Hepatocyte (in vitro differentiated cells): ENCODE measurements at regions not wholly inside any gene's neighbourhood (a gene's known extent, or its start where the extent isn't known, plus 50 kb on each side); places are given as distances from the start of the nearest gene placed in this dataset.

Source experiments
- DNase-seq: peaks from one replicate; pipeline ENCODE4 v3.0.0-alpha.2; 2016; ENCODE audit warnings: low spot score
- H2AFZ ChIP-seq: fragments of 200-600 bp; sonication (generic); 2 replicates; pipeline ENCODE4 v1.6.0; 2016; ENCODE audit warnings: antibody characterized with exemption, mild to moderate bottlenecking
- H3K27ac ChIP-seq: fragments of 200-600 bp; sonication (generic); 2 replicates; pipeline ENCODE4 v1.5.1; 2016; ENCODE audit warnings: mild to moderate bottlenecking
- H3K27me3 ChIP-seq: fragments of 200-600 bp; sonication (generic); 2 replicates; pipeline ENCODE4 v1.6.1; 2016
- H3K36me3 ChIP-seq: fragments of 200-600 bp; sonication (generic); replicated peaks from 2 replicates; pipeline ENCODE4 v1.5.1; 2016; ENCODE audit warnings: low read depth; ENCODE audit not compliant: insufficient read depth
- H3K4me1 ChIP-seq: fragments of 200-600 bp; sonication (generic); 2 replicates; pipeline ENCODE4 v1.5.1; 2016; ENCODE audit warnings: mild to moderate bottlenecking, moderate library complexity; ENCODE audit not compliant: insufficient read depth
- H3K4me2 ChIP-seq: fragments of 200-600 bp; sonication (generic); 2 replicates; pipeline ENCODE4 v1.6.0; 2016
- H3K4me3 ChIP-seq: fragments of 200-600 bp; sonication (generic); 2 replicates; pipeline ENCODE4 v1.5.1; 2016; ENCODE audit warnings: mild to moderate bottlenecking
- H3K79me2 ChIP-seq: fragments of 200-600 bp; sonication (generic); 2 replicates; pipeline ENCODE4 v1.6.0; 2017; ENCODE audit warnings: mild to moderate bottlenecking
- H3K9me2 ChIP-seq: fragments of 200-600 bp; sonication (generic); replicated peaks from 2 replicates; pipeline ENCODE4 v1.6.0; 2017; ENCODE audit warnings: mild to moderate bottlenecking; ENCODE audit not compliant: insufficient read depth
- H3K9me3 ChIP-seq: fragments of 200-600 bp; sonication (generic); 2 replicates; pipeline ENCODE4 v1.5.1; 2016; ENCODE audit warnings: low read depth, mild to moderate bottlenecking
- H4K20me1 ChIP-seq: fragments of 200-600 bp; sonication (generic); 2 replicates; pipeline ENCODE4 v1.6.0; 2016; ENCODE audit warnings: mild to moderate bottlenecking; ENCODE audit not compliant: insufficient read depth, poor library complexity, severe bottlenecking
- EZH2 ChIP-seq: fragments of 200-600 bp; sonication (generic); IDR thresholded peaks from 2 replicates; pipeline ENCODE4 v1.6.1; 2016; ENCODE audit warnings: antibody characterized with exemption, mild to moderate bottlenecking, borderline replicate concordance
- EZH2phosphoT487 ChIP-seq: fragments of 200-600 bp; sonication (generic); IDR thresholded peaks from one replicate; pipeline ENCODE4 v1.6.1; 2018; ENCODE audit warnings: antibody characterized with exemption, mild to moderate bottlenecking, low read depth, moderate library complexity; ENCODE audit not compliant: unreplicated experiment, severe bottlenecking
- WGBS: methylation state at CpG from one replicate; pipeline ENCODE4 v1.1.6; 2016; ENCODE audit warnings: low lambda C conversion rate; ENCODE audit errors: missing lambda C conversion rate; 5-methylcytosine and 5-hydroxymethylcytosine counted together
- TF ChIP-seq, protein P1 (sequence below): fragments of 200-600 bp; sonication (generic); IDR thresholded peaks from 2 replicates; pipeline ENCODE4 v1.5.1; 2016; ENCODE audit warnings: antibody characterized with exemption, mild to moderate bottlenecking; ENCODE audit not compliant: poor library complexity

DNA sequence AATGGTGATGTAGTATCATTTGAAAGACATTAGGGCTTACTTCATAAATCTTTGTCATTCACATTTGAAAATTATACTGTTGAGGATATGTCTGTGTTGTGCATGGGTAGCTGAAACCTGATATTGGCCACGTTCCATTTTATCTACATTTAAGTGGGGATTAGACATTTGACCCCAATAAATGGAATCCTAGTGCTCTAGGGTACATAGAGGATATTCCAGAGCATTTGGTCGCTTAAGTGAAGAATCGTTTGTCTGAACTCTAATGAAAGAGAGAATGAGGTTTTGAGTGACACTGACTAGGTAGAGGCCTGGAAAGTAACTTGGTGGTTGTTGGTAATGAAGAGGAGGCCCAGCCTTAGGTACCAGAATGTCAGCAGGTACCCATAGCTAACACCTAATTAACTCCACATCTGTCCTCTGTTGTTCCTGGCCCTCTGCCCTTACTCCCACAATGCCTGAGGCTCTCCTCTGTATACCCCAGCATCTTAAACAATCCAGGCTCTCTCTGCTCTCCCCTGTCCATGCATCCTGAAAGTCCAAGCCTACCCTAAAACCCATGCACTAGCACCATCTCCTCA is 299.5 kb upstream of the KLF3 start:
- 51% methylated on average over 3 of the region's 3 CpGs for WGBS
- DNase-seq, result no peak

DNA sequence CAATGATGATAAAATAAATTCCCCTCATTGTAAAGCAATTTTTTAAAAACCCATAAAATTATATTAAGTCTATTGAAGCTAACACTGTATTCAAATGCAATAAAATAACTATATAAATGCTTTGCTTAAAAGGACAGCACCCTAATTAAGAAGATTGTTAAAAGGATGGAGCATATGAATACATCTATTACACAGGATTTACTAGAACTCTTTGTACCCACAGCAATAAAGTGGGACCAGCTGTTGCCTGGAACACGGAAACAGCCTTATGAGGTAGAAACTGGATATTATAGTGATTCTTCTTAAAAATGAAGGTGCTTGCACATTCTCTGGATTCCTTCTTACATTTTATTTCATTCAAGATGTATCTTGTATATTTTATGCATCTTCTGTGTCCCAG is 298.7 kb upstream of the KLF3 start:
- Histone ChIP-seq H3K79me2 (no peaks in the 10 kb centered on the region), H3K36me3 (no peaks in the 10 kb centered on the region), H3K9me3 (no peaks in the 10 kb centered on the region), H3K27me3 (no peaks in the 10 kb centered on the region), H3K4me1 (peaks cover 13% of the 10 kb centered on the region), H3K4me2 (no peak overlapping the region), H4K20me1 (no peaks in the 10 kb centered on the region), H3K4me3 (no peak overlapping the region), H2AFZ (no peak overlapping the region), H3K9me2 (no peaks in the 10 kb centered on the region), H3K27ac (no peak overlapping the region)
- 57% methylated on average over 1 of the region's 1 CpG for WGBS
- TF ChIP-seq EZH2 (no peak), EZH2phosphoT487 (no peak)
- TF ChIP-seq, protein P1, sequence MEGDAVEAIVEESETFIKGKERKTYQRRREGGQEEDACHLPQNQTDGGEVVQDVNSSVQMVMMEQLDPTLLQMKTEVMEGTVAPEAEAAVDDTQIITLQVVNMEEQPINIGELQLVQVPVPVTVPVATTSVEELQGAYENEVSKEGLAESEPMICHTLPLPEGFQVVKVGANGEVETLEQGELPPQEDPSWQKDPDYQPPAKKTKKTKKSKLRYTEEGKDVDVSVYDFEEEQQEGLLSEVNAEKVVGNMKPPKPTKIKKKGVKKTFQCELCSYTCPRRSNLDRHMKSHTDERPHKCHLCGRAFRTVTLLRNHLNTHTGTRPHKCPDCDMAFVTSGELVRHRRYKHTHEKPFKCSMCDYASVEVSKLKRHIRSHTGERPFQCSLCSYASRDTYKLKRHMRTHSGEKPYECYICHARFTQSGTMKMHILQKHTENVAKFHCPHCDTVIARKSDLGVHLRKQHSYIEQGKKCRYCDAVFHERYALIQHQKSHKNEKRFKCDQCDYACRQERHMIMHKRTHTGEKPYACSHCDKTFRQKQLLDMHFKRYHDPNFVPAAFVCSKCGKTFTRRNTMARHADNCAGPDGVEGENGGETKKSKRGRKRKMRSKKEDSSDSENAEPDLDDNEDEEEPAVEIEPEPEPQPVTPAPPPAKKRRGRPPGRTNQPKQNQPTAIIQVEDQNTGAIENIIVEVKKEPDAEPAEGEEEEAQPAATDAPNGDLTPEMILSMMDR, result no peak
- DNase-seq, result no peak

More for the DNA sequence above, 299.5 kb upstream of the KLF3 start:
- H3K36me3 ChIP-seq, result no peaks in the 10 kb centered on the region
- TF ChIP-seq EZH2phosphoT487, result no peak
- H3K27me3 ChIP-seq, result no peaks in the 10 kb centered on the region
- no peaks in the 10 kb centered on the region for H3K79me2 ChIP-seq
- no peaks in the 10 kb centered on the region for H4K20me1 ChIP-seq
- no peak overlapping the region for H3K4me3 ChIP-seq
- peaks cover 13% of the 10 kb centered on the region for H3K4me1 ChIP-seq
- H3K9me2 ChIP-seq, result no peaks in the 10 kb centered on the region
- H3K4me2 ChIP-seq, result no peak overlapping the region
- H2AFZ ChIP-seq, result no peak overlapping the region
- no peaks in the 10 kb centered on the region for H3K9me3 ChIP-seq
- H3K27ac ChIP-seq, result no peak overlapping the region

- H4K20me1 ChIP-seq, result no peaks in the 10 kb centered on the region
- no peak overlapping the region for H3K4me3 ChIP-seq
- no peak overlapping the region for H3K27ac ChIP-seq
- TF ChIP-seq EZH2 (no peak), EZH2phosphoT487 (no peak)
- TF ChIP-seq, protein P1, result no peak
- H3K79me2 ChIP-seq, result no peaks in the 10 kb centered on the region
- no peaks in the 10 kb centered on the region for H3K9me2 ChIP-seq
- no peaks in the 10 kb centered on the region for H3K9me3 ChIP-seq
- no peak for DNase-seq
- WGBS, result 58% methylated on average over 8 of the region's 8 CpGs
- no peaks in the 10 kb centered on the region for H3K36me3 ChIP-seq
- H2AFZ ChIP-seq, result no peak overlapping the region
- H3K27me3 ChIP-seq, result no peaks in the 10 kb centered on the region
- peaks cover 13% of the 10 kb centered on the region for H3K4me1 ChIP-seq
- H3K4me2 ChIP-seq, result no peak overlapping the region
Measured at GRCh38 chr4:38365748-38366310, 298.2 kb upstream of the KLF3 start.

- TF ChIP-seq, protein P1, result no peak
- TF ChIP-seq EZH2 (no peak), EZH2phosphoT487 (no peak)
- Histone ChIP-seq H3K27me3 (no peaks in the 10 kb centered on the region), H3K9me2 (no peaks in the 10 kb centered on the region), H3K4me1 (peaks cover 13% of the 10 kb centered on the region), H3K4me2 (no peak overlapping the region), H4K20me1 (no peaks in the 10 kb centered on the region), H3K27ac (no peak overlapping the region), H2AFZ (no peak overlapping the region), H3K79me2 (no peaks in the 10 kb centered on the region), H3K4me3 (no peak overlapping the region), H3K36me3 (no peaks in the 10 kb centered on the region), H3K9me3 (no peaks in the 10 kb centered on the region)
- no peak for DNase-seq
Measured at GRCh38 chr4:38366456-38366855, 297.5 kb upstream of the KLF3 start.
